Brain microvascular endothelial cell (primary cell): ENCODE measurements at regions not wholly inside any gene's neighbourhood (a gene's known extent, or its start where the extent isn't known, plus 50 kb on each side); places are given as distances from the start of the nearest gene placed in this dataset.

Experiments used
- DNase-seq: peaks from one replicate; pipeline ENCODE4 v3.0.0-alpha.2; 2020
- H3K27ac ChIP-seq: fragments of 250-450 bp; sonication (Bioruptor Pico); 2 replicates; pipeline ENCODE4 v1.5.1; 2020; ENCODE audit warnings: mild to moderate bottlenecking, moderate library complexity
- H3K27me3 ChIP-seq: fragments of 250-450 bp; sonication (Bioruptor Pico); replicated peaks from 2 replicates; pipeline ENCODE4 v1.5.1; 2020; ENCODE audit warnings: mild to moderate bottlenecking
- H3K36me3 ChIP-seq: fragments of 250-450 bp; sonication (Bioruptor Pico); replicated peaks from 2 replicates; pipeline ENCODE4 v1.5.1; 2020; ENCODE audit warnings: mild to moderate bottlenecking
- H3K4me3 ChIP-seq: 2 replicates; pipeline ENCODE4 v1.5.1; 2011; ENCODE audit warnings: low read depth, mild to moderate bottlenecking, control low read depth, low read length, moderate library complexity
- in situ Hi-C: cut with HindIII; loops from 2 replicates; pipeline ENCODE4 v1.10.0; 2017; ENCODE audit warnings: low sequenced_read_pairs, low pct_ligation_motif_present
- TF ChIP-seq, protein P1 (sequence below): IDR thresholded peaks from 2 replicates; pipeline ENCODE4 v1.5.1; 2011; ENCODE audit warnings: low read depth, mild to moderate bottlenecking, moderate library complexity, low read length, control low read depth, inconsistent platforms; ENCODE audit errors: missing control alignments

DNA sequence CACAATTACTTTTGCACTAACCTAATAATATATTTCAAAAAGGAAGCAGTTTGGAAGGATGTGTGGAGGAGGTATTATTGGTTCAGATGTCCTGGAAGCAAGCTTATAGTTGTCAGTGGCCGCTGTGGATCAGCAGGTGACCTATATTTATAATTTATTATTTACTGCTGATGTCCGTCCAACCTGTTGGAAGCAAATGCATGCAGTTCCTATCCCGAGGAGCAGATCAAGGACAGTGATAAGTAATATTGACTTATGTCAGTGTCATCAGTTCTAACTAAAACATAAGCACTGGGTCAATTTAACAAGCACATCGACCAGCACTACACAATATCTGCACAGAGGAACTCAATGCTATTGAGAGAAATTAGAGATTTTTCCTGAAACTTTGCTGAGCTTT, 270.1 kb downstream of the BRINP2 start:
- TF ChIP-seq, protein P1, sequence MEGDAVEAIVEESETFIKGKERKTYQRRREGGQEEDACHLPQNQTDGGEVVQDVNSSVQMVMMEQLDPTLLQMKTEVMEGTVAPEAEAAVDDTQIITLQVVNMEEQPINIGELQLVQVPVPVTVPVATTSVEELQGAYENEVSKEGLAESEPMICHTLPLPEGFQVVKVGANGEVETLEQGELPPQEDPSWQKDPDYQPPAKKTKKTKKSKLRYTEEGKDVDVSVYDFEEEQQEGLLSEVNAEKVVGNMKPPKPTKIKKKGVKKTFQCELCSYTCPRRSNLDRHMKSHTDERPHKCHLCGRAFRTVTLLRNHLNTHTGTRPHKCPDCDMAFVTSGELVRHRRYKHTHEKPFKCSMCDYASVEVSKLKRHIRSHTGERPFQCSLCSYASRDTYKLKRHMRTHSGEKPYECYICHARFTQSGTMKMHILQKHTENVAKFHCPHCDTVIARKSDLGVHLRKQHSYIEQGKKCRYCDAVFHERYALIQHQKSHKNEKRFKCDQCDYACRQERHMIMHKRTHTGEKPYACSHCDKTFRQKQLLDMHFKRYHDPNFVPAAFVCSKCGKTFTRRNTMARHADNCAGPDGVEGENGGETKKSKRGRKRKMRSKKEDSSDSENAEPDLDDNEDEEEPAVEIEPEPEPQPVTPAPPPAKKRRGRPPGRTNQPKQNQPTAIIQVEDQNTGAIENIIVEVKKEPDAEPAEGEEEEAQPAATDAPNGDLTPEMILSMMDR = no peak
- no peak for DNase-seq
- in situ Hi-C loops = no loop called here
- Histone ChIP-seq H3K36me3 (no peaks in the 10 kb centered on the region), H3K4me3 (no peak overlapping the region), H3K27ac (no peak overlapping the region), H3K27me3 (no peaks in the 10 kb centered on the region)

DNA sequence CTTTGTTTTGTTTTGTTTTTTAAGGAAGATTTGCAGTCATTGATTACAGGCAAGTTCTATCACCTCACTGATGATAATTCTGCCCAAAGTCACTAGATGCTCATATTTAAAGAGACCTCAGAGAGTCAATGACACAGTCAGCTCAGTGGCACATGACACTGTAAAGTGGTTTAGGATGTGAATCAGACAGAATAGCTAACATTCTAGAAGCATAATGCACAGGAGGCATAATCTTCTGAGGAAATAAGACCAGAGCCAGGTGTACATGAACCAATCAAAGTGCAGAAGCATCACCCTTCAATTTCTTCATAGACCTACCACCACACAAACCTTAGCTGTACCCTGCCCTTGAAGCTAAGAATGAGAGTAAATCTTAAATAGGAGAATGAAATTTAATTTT, 268.5 kb downstream of the BRINP2 start:
- in situ Hi-C loops = no loop called here
- no peak overlapping the region for H3K4me3 ChIP-seq
- no peak overlapping the region for H3K27ac ChIP-seq
- TF ChIP-seq, protein P1 = no peak
- DNase-seq = no peak
- no peaks in the 10 kb centered on the region for H3K27me3 ChIP-seq
- no peaks in the 10 kb centered on the region for H3K36me3 ChIP-seq

DNA sequence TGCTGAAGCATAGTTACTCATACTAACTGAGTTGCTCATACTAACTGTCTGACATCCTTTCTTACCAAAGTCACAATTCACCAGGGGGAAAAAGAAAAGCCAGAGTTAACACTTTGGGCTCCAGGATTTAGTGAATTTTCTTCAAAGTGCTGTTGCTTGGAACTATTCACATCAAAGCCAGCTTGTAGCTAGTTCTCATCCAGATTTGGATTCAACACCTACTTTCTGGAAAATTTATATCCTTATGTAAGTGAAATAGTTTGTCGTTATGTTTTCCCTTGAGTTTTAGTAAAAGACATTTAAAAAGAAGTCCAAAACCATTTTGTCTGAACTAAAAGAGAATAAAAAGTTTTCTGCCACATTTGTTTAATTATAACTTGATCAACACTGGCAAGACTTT, 264.6 kb downstream of the BRINP2 start:
- in situ Hi-C loops = no loop called here
- DNase-seq = no peak
- H3K27ac ChIP-seq = no peak overlapping the region
- no peaks in the 10 kb centered on the region for H3K27me3 ChIP-seq
- H3K4me3 ChIP-seq = no peak overlapping the region
- H3K36me3 ChIP-seq = no peaks in the 10 kb centered on the region
- TF ChIP-seq, protein P1 = no peak

DNA sequence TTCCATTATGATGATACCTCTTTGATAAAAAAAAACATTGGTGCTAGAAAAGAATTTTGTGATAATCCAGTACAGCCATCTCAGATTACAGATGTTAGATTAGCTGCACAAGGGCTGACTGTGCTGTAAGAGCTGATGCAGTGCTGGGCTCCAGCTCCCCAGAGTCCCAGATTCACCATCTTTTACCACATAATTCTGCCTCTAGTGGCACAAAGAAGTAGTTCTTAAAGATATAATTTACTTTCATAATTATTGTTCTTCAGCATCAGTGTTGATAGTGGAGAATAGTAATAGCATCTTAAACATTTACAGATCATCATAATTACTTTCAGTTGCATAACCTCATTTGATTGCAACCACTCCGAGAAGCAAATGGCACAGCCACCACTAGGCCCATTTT, 262.1 kb downstream of the BRINP2 start:
- in situ Hi-C loops = no loop called here

DNA sequence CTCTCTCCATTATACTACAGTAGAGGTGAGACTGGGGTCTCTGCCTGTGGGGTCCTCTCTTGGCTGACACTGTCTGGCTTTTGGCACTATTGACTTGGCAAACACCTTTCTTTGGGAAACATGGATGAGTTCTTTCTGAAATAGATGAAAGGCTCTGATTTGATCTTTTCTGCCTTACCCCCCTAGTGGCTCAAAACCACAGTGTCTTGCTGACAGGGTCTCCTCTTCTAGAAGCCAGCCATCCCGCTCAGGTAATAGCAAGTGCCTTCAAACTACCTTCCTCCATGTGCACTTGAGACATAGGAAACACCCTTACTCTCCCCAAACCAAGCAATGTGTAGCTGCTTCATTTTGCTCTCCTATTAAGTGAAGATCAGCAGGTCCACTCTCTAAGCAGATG, 260.4 kb downstream of the BRINP2 start:
- in situ Hi-C loops = no loop called here
- Histone ChIP-seq H3K27ac (no peak overlapping the region), H3K4me3 (no peak overlapping the region), H3K27me3 (no peaks in the 10 kb centered on the region), H3K36me3 (no peaks in the 10 kb centered on the region)
- DNase-seq = no peak
- TF ChIP-seq, protein P1 = no peak

More for the DNA sequence above, 262.1 kb downstream of the BRINP2 start:
- TF ChIP-seq, protein P1 = peak; percentile 43
- no peak overlapping the region for H3K27ac ChIP-seq
- H3K27me3 ChIP-seq = no peaks in the 10 kb centered on the region
- DNase-seq = no peak
- no peak overlapping the region for H3K4me3 ChIP-seq
- no peaks in the 10 kb centered on the region for H3K36me3 ChIP-seq

DNA sequence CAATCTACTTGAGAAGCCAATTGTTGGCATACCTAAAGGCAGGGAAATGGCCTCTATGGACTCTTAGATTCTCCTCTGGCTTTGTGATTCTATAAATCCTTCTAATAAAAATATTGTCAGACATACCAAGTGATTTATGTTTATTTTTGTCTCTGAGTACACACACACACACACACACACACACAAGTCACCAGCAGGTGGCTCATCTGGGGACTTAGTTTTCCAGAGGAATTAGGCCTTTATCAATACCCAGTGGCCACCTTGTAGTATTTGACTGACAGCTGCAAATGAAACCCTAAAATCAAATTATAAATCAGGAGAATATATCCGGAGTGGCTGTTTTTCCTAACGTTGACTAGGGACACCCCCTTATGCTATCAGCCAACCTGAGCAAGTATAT, 258.5 kb downstream of the BRINP2 start:
- no peak overlapping the region for H3K4me3 ChIP-seq
- DNase-seq = no peak
- TF ChIP-seq, protein P1 = no peak
- in situ Hi-C loops = no loop called here
- no peaks in the 10 kb centered on the region for H3K27me3 ChIP-seq
- H3K36me3 ChIP-seq = no peaks in the 10 kb centered on the region
- no peak overlapping the region for H3K27ac ChIP-seq
